Progenitor cell of endocrine pancreas (in vitro differentiated cells): ENCODE measurements at regions not wholly inside any gene's neighbourhood (a gene's known extent, or its start where the extent isn't known, plus 50 kb on each side); places are given as distances from the start of the nearest gene placed in this dataset.

Source experiments
- DNase-seq: peaks from one replicate; pipeline ENCODE4 v3.0.0; 2021; ENCODE audit warnings: low spot score; ENCODE audit not compliant: unreplicated experiment
- H3K27ac Mint-ChIP-seq: 2 replicates; pipeline ENCODE4 v1.8.0; 2021; ENCODE audit warnings: mild to moderate bottlenecking, moderate library complexity, mixed read lengths
- H3K27me3 Mint-ChIP-seq: 2 replicates; pipeline ENCODE4 v1.8.0; 2021; ENCODE audit warnings: mixed read lengths
- H3K36me3 Mint-ChIP-seq: 2 replicates; pipeline ENCODE4 v1.8.0; 2022; ENCODE audit warnings: mixed read lengths; ENCODE audit not compliant: insufficient read depth
- H3K4me1 Mint-ChIP-seq: 2 replicates; pipeline ENCODE4 v1.8.0; 2021; ENCODE audit warnings: low read depth, mixed read lengths
- H3K4me3 Mint-ChIP-seq: 2 replicates; pipeline ENCODE4 v1.8.0; 2021; ENCODE audit warnings: low read depth, mild to moderate bottlenecking, moderate library complexity, mixed read lengths
- H3K9me3 Mint-ChIP-seq: 2 replicates; pipeline ENCODE4 v1.8.0; 2021; ENCODE audit warnings: low read depth, mixed read lengths
- CTCF ChIP-seq: fragments of 200-600 bp; sonication (generic); IDR thresholded peaks from one replicate; pipeline ENCODE4 v1.5.0; 2021; ENCODE audit warnings: antibody characterized with exemption, mild to moderate bottlenecking; ENCODE audit not compliant: unreplicated experiment

GRCh38 chr2:16252251-16252650, 311.9 kb downstream of the MYCN start:
- Mint-ChIP-seq H3K4me1 (peaks cover 16% of the 10 kb centered on the region), H3K36me3 (no peaks in the 10 kb centered on the region), H3K9me3 (peaks cover 4% of the 10 kb centered on the region), H3K27me3 (peaks cover 15% of the 10 kb centered on the region), H3K27ac (no peak overlapping the region), H3K4me3 (no peak overlapping the region)
- no peak for DNase-seq
- no peak for TF ChIP-seq CTCF

DNA sequence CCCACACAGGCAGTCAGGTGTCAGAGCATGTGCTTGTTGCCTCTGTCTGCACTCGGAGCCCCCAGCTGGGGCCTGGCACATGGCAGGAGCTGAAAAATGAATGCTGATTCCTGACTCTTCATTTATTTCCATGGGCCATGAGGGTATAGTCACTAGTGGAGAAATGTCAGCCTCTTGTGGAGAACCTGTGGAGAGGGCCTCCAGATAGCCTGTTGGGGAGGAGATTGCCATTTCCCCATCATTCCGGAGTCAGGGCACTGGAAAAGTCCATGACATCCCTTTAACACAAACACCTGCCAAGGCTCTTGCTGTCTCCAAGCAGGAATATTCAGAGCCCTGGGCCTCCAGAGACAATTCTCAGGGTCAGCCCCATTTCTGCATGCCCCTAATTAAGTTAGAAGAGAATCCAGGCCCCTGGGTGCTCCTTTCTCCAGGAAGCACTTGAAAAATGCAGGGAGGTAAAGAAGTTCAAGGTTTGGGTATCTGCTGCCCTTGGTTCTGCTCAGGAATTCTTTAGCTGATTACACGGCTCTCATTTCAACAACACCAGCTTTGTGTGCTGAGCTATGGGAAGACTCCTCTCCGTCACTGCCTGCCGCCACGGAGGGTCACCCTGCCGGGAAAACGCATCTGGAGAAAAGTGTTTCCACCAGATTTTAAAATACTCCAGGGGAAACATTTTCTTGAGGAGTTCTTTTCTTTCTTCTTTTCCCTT, 311.3 kb downstream of the MYCN start:
- H3K4me1 Mint-ChIP-seq = peaks cover 16% of the 10 kb centered on the region
- H3K27ac Mint-ChIP-seq = peak overlapping the region; percentile 84
- peaks cover 17% of the 10 kb centered on the region for H3K27me3 Mint-ChIP-seq
- H3K36me3 Mint-ChIP-seq = no peaks in the 10 kb centered on the region
- peaks cover 4% of the 10 kb centered on the region for H3K9me3 Mint-ChIP-seq
- TF ChIP-seq CTCF = no peak
- DNase-seq = no peak
- no peak overlapping the region for H3K4me3 Mint-ChIP-seq

DNA sequence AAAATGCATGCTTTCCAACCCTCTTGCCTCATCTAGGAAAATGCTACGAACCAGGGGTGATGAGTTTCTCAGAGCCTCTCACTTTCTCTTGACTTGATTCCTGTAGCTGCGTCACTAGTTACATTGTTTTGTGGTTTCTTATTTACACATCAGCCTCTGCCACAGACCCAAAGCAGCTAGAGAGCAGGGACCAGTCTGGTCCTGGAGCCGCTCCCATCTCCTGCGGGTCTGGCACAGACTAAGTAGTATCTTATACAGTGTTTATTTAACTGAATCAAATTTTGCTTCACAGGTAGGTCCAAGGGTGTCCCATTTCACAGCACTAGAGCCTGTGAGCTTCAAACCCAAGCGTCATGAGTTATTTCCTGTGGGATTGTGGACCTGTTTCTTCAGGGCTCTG, 310.5 kb downstream of the MYCN start:
- H3K4me3 Mint-ChIP-seq = no peak overlapping the region
- TF ChIP-seq CTCF = no peak
- no peaks in the 10 kb centered on the region for H3K36me3 Mint-ChIP-seq
- DNase-seq = no peak
- H3K27me3 Mint-ChIP-seq = peaks cover 22% of the 10 kb centered on the region
- H3K27ac Mint-ChIP-seq = no peak overlapping the region
- peaks cover 4% of the 10 kb centered on the region for H3K9me3 Mint-ChIP-seq
- peaks cover 16% of the 10 kb centered on the region for H3K4me1 Mint-ChIP-seq

DNA sequence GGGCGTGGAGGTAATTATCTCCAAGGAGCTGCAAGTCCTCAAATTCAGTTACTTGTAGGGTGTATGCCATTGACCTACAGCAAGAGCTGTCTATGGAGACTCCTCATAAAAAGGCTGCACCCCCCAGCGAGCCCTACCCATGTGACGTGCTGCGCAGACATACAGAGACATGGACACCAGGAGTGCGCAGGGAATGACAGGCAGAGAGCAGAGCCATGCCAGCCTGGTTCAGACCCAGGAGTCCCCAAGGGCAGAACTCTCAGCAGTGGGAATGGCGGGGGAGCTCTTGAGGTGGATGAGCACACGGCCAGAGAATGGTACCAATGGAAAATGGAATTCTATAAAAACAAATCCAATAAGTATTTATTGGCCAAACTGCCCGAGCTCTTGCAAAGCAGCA, 310.1 kb downstream of the MYCN start:
- peaks cover 16% of the 10 kb centered on the region for H3K4me1 Mint-ChIP-seq
- peaks cover 22% of the 10 kb centered on the region for H3K27me3 Mint-ChIP-seq
- no peaks in the 10 kb centered on the region for H3K36me3 Mint-ChIP-seq
- no peak for TF ChIP-seq CTCF
- H3K9me3 Mint-ChIP-seq = peaks cover 4% of the 10 kb centered on the region
- H3K27ac Mint-ChIP-seq = no peak overlapping the region
- no peak for DNase-seq
- no peak overlapping the region for H3K4me3 Mint-ChIP-seq

DNA sequence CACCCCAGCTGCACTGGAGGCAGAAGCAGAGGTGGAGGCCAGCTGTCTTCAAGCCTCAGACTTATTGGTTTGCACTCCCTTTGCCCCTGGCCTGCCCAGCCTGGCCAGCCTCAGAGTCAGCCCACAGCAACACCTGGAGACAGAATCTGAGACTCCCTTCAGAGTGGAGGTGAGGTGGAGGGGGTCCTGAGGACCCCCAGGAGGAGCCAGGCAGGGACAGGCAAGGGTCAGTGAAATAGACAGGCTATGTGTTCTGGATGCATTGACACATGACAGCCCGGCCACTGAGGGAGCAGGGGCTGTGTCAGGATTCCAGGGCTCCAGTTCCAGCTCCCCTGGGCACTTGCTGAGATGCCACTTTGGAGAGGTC, 309.7 kb downstream of the MYCN start:
- H3K36me3 Mint-ChIP-seq = no peaks in the 10 kb centered on the region
- DNase-seq = no peak
- no peak for TF ChIP-seq CTCF
- H3K27me3 Mint-ChIP-seq = peaks cover 27% of the 10 kb centered on the region
- peaks cover 16% of the 10 kb centered on the region for H3K4me1 Mint-ChIP-seq
- peaks cover 4% of the 10 kb centered on the region for H3K9me3 Mint-ChIP-seq
- H3K4me3 Mint-ChIP-seq = no peak overlapping the region
- H3K27ac Mint-ChIP-seq = no peak overlapping the region
